ENCODE measurements at regions not wholly inside any gene's neighbourhood (a gene's known extent, or its start where the extent isn't known, plus 50 kb on each side); places are given as distances from the start of the nearest gene placed in this dataset.
A peak's percentile ranks its signal among the peaks of the same experiment; 100 is the strongest.
"Not testable (repeated sequence)": the region's sequence is repeated elsewhere in the genome, so short reads cannot be mapped to it uniquely, and the experiment has no call there.

DNA sequence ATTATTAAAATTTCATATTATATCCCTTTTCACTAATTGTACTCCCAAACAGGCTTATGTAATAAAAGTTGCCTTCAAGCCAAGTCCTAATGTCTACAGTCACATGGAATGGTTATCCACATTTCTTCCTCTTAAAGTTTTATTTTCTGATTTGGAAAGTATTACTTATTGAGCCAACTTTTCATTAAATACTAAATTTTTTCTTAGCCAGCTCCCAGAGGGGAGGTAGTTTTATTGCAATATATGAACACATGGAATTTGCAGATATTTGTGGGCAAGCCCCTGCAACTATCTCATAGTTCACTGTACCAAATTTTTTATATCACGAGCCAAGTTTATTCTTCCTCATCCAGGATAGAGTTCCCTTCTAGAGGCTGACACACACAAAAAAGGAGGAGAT, 332.8 kb upstream of the PTGER4 start:
- DNase-seq: no peak

DNA sequence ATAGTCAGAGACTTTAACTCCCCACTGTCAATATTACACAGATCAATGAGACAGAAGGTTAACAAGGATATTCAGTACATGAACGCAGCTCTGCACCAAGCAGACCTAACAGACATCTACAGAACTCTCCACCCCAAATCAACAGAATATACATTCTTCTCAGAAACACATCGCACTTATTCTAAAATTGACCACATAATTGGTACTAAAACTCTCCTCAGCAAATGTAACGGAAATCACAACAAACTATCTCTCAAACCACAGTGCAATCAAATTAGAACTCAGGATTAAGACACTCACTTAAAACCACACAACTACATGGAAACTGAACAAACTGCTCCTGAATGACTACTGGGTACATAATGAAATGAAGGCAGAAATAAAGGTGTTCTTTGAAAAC, 341.3 kb upstream of the PTGER4 start:
- DNase-seq: not testable (repeated sequence)

DNA sequence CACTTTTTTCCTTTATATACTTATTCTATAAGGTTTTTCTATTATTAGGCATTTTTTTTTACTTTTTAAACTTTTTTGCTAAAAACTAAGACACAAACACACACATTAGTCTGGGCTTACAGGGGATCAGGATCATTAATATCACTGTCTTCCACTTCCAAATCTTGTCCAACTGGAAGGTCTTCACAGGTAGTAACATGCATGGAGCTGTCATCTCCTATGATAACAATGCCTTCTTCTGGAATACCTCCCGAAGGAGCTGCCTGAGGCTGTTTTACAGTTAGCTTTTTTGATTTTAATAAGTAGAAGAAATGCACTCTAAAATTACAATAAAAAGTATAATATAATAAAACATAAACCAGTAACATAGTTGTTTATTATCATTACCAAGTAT, 345.5 kb upstream of the PTGER4 start:
- DNase-seq: no peak

DNA sequence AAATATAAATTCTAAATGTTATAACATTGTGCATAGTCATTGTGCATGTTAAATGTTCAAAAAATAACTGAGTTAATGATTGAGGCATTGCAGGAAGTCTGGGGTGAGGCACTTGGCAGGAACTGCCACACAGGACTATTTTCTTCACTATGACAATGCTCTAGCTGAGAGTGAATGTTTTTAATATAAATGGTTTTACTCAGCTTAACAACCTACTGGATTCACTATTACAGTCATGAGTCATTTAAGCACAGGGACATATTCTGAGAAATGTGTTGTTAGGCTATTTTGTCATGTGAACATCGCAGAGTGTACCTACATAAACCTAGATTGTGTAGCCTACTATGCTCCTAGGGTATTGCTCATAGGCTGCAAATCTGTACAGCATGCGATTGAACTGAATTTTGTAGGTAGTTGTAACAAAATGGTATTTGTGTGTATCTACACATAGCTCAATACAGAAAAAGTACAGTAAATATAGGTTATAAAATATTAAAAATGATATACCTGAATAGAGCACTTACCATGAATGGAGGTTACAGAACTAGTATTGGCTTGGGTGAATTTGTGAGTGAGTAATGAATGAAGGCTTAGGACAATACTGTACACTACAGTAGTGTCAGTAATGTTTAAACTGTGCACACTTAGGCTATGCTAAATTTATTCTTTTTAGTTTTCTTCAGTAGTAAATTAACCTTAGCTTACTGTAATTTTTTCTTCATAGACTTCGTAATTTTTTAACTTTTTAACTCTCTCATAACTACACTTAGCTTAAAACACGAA, 346.1 kb upstream of the PTGER4 start:
- no peak for DNase-seq

DNA sequence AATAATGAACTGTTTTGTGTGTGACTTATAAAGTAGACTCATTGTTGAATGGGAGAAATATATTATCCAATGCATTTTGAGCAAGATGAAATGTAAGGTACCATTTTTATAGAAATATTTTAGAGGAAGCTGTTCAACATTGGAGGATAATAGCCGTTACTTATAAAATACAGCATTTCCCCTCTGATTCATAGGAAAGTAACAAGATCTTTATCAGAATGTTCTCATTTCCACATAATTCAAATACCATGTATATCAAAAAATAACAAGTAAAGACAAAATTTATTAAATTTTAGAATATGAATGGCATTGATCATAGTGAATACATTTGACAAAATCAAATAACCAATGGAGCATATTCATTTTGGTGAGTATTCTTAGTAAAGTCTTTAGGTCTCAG, 346.7 kb upstream of the PTGER4 start:
- DNase-seq: no peak

DNA sequence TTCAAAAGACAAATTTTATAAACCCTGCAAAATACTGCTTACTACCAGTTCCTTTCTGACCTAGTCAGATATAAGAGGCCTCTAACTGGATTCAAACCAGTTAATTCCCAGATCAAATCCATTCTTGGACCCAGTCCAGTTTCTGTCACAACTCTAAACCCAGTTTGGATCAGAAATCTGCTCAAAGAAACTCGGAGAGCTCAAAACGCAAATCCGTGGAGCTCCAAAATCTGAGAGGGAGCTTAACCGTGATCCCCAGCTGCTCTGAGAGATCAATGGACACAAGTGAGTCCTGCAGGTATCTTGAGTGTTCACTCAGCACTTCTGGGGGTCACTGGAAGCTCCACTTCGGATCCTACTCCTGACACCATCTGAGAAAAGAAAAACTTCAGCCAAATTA, 348.1 kb upstream of the PTGER4 start:
- no peak for DNase-seq

DNA sequence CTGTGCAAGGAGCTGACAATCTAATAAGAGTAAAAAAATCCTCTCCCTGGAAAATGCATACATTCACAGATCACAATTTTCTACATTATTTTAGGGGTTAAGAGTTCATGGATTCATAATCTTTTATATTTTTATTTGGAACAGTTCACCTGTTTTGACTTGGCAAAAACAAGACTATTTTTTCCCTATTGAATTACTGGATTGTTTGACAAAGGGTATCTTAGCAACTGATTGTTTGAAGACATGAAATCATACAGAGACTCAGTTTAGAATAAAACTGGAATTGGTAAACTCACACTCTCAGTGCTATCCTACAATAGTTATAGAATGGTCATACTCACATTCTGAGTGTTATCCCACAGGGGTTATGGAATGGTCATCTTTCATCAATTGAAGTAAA, 358.2 kb upstream of the PTGER4 start:
- no peak for DNase-seq

DNA sequence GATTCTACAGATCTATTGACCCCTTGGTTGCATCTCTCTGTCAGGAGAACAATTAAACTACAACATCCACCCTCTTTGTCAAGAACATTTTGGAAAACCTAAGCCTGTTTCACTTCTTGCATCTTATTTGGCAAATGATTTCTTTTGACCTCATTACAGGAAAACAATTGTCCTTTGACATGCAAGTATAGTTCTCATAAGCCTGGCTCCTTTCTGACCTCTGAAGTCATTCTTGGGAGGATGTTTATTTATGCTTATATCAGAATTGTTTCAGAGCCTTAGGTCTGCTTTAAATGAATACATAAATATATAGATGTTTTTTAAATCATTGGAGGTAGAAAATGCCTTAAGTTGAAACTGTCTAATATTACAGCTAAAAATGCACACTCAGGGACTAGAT, 361.3 kb upstream of the PTGER4 start:
- DNase-seq: no peak

DNA sequence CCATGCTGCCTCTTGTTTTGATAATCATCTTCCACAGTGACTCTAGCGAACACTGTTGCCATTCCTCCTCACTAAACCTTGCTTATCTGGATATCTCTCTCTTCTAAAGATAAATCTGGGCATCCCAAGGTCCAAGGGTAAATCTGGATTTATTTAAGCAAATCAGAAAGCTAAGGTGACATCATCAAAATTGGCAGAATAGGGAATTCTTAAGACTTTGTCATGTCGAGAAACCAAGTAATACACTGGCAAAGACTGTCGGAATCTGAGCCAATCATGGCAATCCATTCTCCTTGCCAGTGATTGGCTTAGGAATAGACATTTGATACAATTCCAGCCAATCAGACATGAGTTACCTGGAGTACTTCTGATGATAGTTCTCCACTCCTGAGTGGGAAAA, 362.7 kb upstream of the PTGER4 start:
- DNase-seq: no peak

DNA sequence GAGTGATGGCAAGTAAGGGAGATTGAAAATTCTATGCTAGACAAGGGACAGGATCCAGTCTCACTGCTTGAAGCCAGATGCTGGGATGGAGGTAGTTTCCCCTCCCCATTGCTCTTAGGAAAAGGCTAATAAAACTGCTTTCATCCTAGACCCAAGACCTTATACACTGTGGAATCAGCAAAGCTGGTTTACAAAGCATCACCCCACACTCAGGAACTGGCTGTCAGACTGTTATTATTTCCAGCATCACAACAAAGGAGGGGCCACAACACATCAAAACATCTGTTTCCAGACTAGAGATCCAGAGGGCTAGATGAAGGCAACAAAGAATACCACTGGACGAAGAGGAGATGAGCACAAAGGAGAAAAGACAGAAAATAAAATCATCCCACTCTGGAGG, 364.6 kb upstream of the PTGER4 start:
- no peak for DNase-seq

DNA sequence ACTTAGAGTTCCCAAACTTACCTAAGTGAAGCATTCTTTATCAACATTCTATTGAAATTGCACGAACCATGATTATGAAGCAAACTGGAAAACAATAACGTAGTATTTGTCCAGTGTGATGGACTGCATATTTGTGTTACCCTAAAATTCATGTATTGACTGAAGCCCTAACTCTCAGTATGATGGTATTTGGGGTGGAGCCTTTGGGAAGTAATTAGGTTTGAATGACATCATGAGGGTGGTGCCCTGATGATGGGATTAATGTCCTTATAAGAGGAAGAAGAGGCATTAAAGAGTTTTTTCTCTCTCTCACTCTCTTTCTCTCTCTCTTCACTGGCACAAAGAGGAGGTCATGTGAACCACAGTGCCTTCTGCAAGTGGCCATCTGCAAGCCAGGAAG, 365.4 kb upstream of the PTGER4 start:
- no peak for DNase-seq

DNA sequence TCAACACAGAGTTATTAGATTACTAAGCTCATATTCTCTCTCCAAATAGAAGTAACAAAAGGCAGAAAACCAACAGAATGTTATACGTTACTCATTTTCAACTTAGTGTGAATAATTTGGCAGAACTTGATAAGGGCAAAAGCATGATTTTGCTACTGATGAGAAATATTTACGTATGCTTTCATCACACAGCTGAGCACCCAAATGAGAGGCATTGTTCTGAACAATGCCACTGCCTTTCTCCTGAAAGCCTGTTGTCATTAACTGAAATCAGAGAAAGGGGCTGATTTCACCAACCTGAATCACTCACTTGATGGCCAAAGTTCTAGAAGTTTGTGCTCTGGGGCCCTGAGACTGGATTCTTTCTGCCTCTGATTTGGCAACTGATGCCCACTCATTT, 367.5 kb upstream of the PTGER4 start:
- DNase-seq: peak; percentile 1

DNA sequence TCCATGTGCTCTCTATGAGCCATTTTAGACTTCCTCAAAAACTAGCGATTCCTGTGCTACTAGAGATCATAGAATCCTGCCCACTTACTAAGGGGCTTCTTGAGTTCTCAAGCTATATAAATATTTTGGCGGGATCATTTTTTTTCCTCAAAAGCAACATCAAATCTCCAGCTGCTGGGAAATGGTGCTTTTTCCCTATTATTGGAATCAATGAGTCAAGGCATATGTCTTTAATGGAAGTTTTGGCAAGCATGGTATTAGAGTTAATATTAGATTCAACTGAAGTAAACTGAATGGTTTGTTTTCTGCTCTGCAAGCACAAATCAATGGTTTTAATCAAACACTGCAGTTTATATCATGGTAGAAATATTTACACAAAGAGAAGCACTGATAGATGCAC, 369.9 kb upstream of the PTGER4 start:
- no peak for DNase-seq

DNA sequence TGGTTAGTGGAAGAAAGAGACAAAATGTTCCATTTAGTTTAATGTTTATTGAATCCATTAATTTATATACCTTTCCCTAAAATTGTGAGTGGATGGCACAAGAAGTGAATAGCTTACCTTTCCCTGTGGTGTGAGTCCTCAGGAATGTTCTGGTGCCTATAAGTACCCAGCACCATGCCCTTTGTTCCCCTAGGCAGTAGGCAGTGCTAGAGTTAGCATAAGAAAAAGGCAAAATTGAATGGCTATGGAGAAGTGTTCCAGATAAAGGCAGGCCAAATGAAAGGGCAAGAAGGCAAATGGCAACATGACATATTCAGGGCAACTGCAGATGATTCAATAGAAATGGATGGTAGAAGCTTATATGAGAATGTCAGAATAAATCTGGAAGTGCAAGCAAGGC, 370.8 kb upstream of the PTGER4 start:
- no peak for DNase-seq

DNA sequence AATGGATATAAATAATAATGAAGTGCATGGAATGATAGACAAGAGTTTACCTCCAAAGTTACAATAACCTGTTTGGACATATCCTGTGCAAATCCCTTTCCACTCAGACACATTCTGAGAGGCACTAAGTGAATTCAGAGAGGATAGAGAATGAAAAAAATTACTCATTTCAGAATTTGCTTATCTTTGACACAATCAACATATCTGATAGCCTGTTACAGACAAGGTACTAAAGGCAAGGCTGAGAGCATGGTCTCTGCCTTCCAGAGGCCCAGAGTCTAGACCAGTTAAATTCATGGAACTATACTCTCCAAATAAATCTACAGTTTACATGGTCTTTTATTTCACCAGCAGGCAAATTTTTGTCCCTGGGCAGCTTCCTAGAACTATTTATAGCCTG, 371.8 kb upstream of the PTGER4 start:
- no peak for DNase-seq

DNA sequence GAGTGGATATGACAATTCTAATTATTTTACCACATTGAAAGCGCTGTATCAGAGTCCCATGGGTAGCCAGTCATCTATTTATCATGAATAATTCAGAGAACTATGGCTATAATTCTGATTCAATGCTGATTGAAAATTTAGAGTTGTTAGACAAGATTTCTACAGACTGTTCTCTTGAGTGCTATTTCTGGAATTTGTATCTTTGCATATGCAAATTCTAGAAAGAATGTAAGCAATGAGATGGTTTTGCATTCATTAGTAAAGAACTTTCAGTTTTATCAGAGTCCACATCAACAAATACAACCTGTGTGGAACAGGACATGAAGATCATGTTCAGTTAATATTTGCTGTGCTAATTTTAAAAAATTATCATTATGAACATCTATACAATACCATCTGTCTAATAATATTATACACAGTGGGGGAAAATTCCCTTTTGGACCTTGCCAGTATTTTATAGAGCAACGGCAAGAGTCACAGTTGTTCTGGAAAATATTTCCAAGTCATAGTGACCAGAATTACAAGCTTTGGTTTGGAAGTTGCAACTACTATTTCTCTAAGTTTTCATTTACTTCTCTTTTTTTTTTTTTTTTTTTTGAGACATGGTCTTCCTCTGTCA, 372.7 kb upstream of the PTGER4 start:
- no peak for DNase-seq

DNA sequence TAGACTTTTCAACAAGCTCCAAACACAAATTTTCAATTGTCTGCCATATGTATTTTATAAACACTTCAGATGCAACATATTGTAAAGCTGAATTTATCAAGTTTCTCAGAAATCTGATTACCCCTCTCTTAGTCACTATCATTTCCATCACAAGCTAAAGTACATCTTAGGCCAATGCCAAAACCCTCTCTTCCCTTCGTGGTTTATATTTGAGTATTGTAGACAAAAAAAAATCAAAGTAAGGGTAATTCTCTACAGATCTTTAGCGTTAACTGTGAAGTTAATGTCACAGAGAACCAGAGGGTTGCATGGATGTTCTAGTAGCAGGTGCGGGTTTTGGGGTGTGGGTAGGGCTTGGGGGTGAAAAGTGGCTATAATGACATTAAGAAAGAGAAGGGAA, 387.7 kb upstream of the PTGER4 start:
- no peak for DNase-seq

DNA sequence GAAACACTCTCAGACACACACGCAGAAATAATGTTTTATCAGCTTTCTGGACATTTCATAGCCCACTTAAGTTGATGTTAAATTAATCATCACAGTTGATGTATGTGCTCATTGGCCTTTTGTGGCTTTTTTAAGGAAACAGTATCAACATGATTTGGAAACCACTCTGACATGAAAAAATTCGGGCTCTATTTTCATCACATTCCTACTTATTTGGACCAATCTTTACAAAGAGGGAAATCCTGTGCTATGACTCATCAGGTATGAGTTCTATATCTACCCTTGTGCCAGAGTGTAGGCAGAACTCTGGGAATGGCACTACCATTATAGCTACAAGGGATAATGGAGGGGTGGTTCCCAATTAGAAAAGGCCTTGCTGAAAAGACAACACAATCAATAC, 388.4 kb upstream of the PTGER4 start:
- DNase-seq: no peak

DNA sequence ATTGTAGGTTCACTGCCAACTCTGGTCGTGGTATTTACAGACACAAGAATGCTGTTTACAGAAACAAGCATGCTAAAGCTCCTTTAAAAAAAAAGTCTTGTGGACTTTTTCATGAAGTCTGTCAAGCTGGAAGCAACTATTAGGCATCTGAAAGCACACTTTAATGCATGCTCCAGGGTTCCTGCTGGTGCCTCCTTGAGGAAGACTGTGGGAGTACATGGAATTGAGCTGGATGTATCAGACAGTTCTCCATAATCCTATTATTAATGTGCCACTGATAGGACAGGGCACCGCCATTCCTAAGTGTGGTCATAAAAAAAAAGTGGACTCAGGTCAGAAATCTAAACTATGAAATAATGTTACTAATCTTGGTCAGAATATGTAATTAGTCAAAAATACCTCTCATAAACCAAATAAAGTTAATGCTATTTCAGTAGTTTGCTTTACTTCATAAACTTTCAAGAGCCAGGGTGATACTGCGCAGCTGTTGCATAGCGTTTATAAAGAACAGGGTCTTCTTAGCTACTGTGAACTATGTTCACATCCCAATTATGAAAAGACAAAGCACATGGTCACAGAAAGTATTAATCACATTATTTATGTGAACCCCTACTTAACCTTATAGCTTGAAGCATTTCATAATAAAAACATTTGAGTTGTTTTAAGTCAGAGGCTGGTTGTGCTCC, 390.8 kb upstream of the PTGER4 start:
- no peak for DNase-seq

DNA sequence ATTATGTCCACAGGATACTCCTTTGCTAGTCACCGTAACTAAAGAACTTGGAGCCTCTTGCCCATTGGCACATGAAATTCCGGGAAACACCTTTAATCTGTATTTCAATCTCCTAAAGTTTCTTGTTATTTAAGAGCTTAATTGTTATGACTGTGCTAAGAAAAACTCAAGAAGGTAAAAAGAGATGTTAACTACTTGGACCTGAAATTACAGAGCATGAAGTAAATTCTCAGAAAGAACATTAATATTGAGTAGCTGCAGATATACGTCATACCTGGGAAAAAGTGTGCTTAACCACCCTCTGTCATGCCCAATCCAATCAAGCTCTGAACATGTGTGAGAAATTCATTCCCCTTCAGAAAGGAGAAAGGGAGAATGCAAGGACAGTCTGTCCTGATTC, 394.9 kb upstream of the PTGER4 start:
- DNase-seq: no peak

DNA sequence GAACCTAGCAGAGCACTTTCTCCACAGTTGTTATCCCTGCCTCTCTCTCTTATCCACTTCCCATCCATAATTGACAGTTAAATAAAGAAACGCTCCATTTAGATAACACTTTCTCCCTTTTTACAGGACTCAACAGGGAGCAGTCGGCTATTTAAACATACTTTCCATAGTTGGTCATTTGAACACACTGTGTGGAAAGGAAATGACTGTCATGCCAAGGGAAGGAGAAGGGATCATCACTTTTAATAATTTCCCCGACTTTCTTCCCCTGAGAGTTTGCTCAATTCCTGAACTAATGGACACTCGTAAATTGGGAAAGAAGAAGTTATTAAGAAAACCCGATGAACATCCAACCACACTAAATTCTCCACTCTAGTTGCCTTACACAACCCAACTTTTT, 400.8 kb upstream of the PTGER4 start:
- DNase-seq: no peak

DNA sequence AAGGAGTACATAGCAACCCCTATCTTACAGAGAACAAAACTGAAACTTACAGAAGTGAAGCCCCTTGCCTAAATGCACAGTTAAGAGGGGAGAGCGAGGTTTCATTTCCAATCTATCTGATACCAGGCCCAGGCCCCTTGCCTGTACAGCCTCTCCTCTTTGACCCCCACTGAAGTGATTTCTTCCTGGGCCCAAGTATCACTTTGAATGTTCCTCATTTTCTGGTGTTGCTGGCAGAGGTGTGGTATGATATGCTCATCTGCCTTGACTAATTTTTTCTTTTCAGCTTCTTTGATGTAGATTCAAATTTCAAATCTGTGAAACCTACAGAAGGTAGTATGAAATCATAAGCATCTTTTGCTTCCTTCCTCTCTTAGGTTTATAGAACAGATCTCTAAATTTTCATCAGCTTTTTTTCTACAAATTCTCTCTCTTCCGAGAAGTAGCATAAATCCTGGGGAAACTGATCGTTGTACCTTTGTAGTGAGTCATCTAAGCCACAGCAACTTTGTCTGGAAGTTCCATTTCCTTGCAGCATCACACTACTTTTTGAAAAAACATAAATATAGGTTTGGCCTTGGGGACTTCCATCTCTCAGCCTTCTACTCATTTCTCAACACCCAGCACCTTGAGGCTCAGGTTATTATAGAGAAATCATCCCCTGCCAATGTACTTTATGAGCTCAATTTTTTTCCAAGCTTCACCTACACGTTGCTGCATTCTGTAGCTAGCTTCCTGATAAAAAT, 402.4 kb upstream of the PTGER4 start:
- no peak for DNase-seq

DNA sequence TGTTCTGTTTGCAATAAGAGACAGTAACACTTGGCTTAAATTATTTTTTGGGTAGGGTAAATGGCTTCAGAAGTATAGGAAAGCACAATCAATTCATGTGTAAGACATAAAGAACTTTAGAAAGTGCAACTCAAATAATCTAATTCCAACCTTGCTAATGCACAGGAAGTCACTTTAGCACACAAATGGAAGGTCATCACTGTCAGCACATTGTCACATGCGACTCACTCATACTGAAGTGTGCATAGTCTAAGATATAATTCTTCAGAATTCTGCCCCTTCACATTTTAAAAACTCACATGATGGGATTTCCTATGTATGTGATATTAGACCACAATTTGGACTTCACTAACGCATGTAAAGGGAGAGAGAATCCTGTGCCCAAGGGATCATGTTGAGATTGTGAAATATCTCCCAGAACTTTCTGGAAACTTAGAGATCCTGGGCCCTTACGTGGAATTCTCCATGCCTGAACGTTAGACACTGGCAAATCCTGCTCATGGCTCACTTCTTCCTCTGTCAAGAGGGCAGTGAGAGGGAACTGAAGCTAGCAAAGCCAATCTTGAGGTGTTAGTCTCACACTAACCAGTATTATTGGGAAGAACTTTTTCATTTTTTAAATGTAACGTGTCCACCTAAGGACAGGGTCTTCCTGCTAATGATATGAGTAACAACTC, 403.2 kb upstream of the PTGER4 start:
- DNase-seq: peak; percentile 10
